ENCODE measurements at regions not wholly inside any gene's neighbourhood (a gene's known extent, or its start where the extent isn't known, plus 50 kb on each side); places are given as distances from the start of the nearest gene placed in this dataset.
"Not testable (repeated sequence)": the region's sequence is repeated elsewhere in the genome, so short reads cannot be mapped to it uniquely, and the experiment has no call there.

- no peak for DNase-seq (ENCODE audit: low read depth in 3 of 3)
Measured at GRCh38 chr17:34076743-34077631, 178.1 kb upstream of the CCL2 start.

GRCh38 chr17:34081269-34081668 is 173.8 kb upstream of the CCL2 start:
- no peak for DNase-seq (ENCODE audit: low read depth in 3 of 3)

- DNase-seq (ENCODE audit: low read depth in 3 of 3) = no peak
Measured at GRCh38 chr17:34082404-34082803, 172.7 kb upstream of the CCL2 start.

GRCh38 chr17:34089042-34089441 is 166.0 kb upstream of the CCL2 start:
- not testable (repeated sequence) for DNase-seq (ENCODE audit: low read depth in 3 of 3)

GRCh38 chr17:34090593-34090992 is 164.5 kb upstream of the CCL2 start:
- no peak for DNase-seq (ENCODE audit: low read depth in 3 of 3)

- DNase-seq (ENCODE audit: low read depth in 3 of 3) = no peak
Measured at GRCh38 chr17:34091975-34092374, 163.1 kb upstream of the CCL2 start.

DNA sequence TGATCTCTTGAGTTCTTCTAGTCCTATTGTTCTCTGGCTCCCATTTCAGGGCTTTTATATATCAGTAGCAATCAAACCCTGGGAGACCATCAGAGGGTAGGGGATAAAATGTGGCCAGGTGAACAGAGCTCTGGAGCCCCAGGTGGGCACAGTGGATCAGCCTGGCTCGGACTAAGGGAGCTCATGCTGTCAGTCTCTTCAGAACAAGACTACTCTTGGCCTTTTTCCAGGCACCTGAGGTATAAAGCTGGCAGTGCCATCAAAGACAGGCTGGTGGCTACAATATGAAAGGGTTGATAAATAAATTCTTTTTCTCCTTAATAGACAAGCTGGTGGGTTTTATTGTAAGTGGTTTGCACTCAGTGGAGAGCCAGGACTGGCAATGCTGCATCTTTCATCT is 160.0 kb upstream of the CCL2 start:
- DNase-seq (ENCODE audit: low read depth in 3 of 3) = no peak

DNA sequence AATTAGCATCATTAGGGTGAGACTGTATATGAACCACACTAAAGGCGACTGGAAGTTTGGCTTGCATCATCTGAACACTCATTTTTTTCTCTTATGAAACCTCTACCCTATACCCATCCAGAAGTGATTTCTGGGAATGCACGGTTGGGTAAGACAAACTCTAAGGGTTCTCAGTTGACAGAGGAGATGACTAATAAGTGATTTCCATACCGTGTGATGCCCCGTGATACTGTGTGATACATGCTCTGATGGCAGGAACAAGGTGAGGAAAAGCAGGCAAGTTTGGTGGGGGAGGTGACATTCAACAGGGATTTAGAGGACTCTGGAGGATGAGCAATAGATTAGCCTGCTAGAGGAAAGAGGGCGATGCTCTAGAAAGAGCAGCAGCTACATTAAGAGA is 156.4 kb upstream of the CCL2 start:
- no peak for DNase-seq (ENCODE audit: low read depth in 3 of 3)

- DNase-seq (ENCODE audit: low read depth in 3 of 3) = no peak
Measured at GRCh38 chr17:34099859-34100515, 155.1 kb upstream of the CCL2 start.

DNA sequence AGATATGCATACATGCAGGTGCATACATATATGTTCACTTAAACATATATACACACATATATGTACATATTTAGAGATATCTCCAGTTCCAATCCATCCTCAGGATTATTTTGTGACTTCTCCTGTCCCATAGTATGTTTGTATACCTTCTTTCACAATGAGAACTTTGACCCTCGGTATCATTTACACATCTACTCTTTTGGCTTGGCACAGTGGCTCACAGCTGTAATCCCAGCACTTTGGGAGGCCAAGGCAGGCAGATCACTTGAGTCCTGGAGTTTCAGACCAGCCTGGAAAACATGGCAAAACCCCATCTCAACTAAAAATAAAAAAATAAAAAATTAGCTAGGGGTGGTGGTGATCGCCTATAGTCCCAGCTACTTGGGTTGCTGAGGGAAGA is 148.1 kb upstream of the CCL2 start:
- DNase-seq (ENCODE audit: low read depth in 3 of 3) = no peak

- DNase-seq (ENCODE audit: low read depth in 3 of 3) = no peak
Measured at GRCh38 chr17:34110315-34110714, 144.8 kb upstream of the CCL2 start.

DNA sequence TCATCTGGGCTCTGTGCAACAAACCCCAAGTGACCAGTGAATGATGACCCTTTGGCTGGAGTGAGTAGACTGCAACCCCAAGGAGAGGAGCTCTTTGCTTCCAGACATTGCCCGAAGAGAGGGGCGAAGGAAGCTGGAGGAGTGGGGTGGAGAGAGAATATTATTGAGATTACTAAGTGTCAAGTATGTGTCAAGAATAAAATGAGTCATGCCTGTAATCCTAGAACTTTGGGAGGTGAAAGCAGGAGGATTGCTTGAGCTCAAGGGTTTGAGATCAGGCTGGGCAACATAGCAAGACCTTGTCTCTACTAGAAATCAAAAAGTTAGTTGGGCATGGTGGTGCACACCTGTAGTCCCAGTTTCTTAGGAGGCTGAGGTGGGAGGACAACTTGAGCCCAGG is 142.0 kb upstream of the CCL2 start:
- DNase-seq (ENCODE audit: low read depth in 3 of 3) = no peak

DNA sequence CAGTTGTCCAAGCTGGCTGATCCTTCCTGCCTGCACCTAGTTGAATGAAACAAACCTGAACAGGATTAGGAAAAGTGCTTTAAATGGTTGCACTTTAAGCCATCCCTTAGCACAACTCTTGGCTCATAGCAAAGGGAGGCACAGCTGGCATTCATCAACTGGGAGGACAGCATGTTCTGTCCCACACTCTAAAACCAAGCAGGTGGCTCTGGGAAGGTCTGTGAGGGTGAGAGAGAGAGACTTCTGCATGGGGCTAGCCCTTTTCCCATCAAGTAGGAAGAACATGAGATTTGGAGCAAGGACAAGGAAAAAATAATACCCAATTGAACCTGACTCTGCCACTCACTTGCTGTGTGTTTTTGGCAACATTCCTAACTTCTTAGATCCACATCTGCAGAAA is 140.9 kb upstream of the CCL2 start:
- no peak for DNase-seq (ENCODE audit: low read depth in 3 of 3)

- DNase-seq (ENCODE audit: low read depth in 3 of 3) = no peak
Measured at GRCh38 chr17:34116306-34116705, 138.8 kb upstream of the CCL2 start.

DNA sequence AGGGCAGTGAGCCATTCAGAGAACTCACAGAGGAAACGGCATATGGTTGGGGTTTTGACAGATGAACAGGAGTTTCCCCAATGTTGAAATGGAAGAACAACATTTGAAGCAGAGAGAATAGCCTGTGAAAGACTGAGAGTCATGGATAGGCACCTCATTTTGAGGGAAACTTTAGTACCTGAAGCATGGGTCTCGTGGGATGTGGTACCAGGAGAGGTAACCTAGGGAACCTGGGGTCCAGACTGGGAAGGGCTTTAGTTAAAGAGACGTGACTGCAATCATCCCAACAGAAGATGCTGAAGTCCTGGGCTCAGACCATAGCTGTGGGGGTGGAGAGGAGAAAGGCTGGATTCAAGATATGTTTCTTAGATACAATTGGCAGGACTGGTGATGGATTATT is 137.8 kb upstream of the CCL2 start:
- DNase-seq (ENCODE audit: low read depth in 3 of 3) = no peak

DNA sequence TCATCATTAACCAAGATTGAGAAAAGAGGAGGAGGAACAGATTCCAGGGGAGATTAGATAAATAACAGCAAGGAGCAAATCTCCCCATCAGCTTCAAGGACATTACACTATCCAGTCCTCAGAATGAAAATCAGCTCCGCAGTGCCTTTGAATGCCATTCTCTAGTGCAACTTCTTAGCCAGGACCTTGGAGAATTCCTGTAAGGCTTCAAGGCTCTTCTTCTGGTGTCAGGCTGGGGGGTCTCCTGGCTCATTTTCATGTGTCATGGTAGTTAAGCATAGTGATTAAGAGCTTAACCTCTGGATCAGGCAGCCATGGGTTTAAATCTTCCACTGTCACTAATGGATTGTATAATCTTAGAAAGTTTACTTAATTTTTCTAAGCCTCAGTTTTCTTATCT is 137.3 kb upstream of the CCL2 start:
- DNase-seq (ENCODE audit: low read depth in 3 of 3) = no peak

- DNase-seq (ENCODE audit: low read depth in 3 of 3) = no peak
Measured at GRCh38 chr17:34118564-34118963, 136.5 kb upstream of the CCL2 start.

- no peak for DNase-seq (ENCODE audit: low read depth in 3 of 3)
Measured at GRCh38 chr17:34121311-34121710, 133.8 kb upstream of the CCL2 start.

- no peak for DNase-seq (ENCODE audit: low read depth in 3 of 3)
Measured at GRCh38 chr17:34122515-34122914, 132.6 kb upstream of the CCL2 start.

DNA sequence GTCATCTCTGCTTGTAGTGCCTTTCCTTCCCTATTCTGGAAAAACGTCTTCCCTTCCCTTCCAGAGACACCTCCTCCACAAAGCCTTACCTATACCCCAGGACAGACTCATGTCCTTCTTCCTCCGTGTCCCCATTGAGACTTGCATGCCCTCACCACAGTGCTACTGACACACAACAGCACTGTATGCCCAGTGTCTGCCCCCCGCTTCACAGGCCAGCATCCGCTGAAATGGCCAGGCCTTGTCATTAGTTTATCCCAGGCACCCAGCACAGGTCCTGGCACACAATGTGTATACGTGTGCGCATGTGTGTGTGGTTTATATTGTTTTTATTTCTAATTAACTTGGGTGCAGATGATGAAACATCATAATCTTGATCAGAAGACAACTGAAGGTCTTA is 130.1 kb upstream of the CCL2 start:
- DNase-seq (ENCODE audit: low read depth in 3 of 3) = no peak

GRCh38 chr17:34125921-34126320 is 129.2 kb upstream of the CCL2 start:
- DNase-seq (ENCODE audit: low read depth in 3 of 3) = no peak

GRCh38 chr17:34126496-34126895 is 128.6 kb upstream of the CCL2 start:
- DNase-seq (ENCODE audit: low read depth in 3 of 3) = no peak

DNA sequence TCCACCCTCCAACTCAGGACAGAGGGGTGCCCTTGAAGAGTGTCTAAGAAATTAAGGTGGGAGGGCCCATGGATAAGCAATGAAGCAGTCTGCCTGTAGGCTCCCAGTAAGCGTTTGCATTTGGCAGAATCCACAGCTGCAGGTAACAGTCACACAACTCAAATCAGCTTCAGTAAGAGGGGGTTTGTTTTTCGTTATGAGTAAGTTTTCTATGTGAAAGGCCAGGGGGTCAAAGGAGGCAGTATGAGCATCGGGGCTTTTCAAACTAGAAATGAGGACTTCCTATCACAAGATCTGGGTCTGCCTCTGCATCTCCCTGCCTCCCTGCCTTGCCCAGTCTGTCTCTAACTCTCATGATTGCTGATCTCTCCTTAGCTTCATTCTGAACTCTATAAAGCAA is 128.1 kb upstream of the CCL2 start:
- no peak for DNase-seq (ENCODE audit: low read depth in 3 of 3)
